CD4-positive, alpha-beta T cell (primary cell): ENCODE measurements at regions not wholly inside any gene's neighbourhood (a gene's known extent, or its start where the extent isn't known, plus 50 kb on each side); places are given as distances from the start of the nearest gene placed in this dataset.

Experiments used
- ATAC-seq: fragments of 200-7000 bp; cut with Tn5 transposase; one replicate; pipeline ENCODE4 v1.10.0; 2022; ENCODE audit warnings: mild to moderate bottlenecking; ENCODE audit not compliant: poor library complexity
- CTCF ChIA-PET: fragments of 350-600 bp; sonication (Branson Sonifier 250); formaldehyde crosslinking; loops from one replicate; lab custom pipeline; 2021; ENCODE audit warnings: antibody characterized with exemption, inconsistent platforms; lab: Charles Lee
- POLR2A ChIA-PET: fragments of 350-600 bp; sonication (Branson Sonifier 250); formaldehyde crosslinking; loops from one replicate; lab custom pipeline; 2021; ENCODE audit warnings: antibody characterized with exemption, inconsistent platforms; lab: Charles Lee
- DNase-seq, 14 experiments: peaks; one replicate each; pipeline ENCODE4 v3.0.0-alpha.2; 2013 to 2020; ENCODE audit warnings: mixed read lengths in 2 of 14
- H3K27ac ChIP-seq, 2 donors: one replicate each; pipeline versions ENCODE4 v1.5.1 to v1.7.0; 2013; ENCODE audit warnings: low read length in 2 of 2, low read depth in 1 of 2, mild to moderate bottlenecking in 1 of 2
- H3K27me3 ChIP-seq, 2 experiments: 1 replicate in 1 of 2; 2 replicates in 1 of 2; pipeline versions ENCODE4 v1.6.1 to v1.7.0; 2013; ENCODE audit warnings: low read length in 2 of 2, control low read depth in 1 of 2, mild to moderate bottlenecking in 1 of 2, moderate library complexity in 1 of 2; ENCODE audit not compliant: insufficient read depth in 2 of 2, control insufficient read depth in 1 of 2
- H3K36me3 ChIP-seq: one replicate; pipeline ENCODE4 v1.6.1; 2013; ENCODE audit warnings: low read length, control low read depth; ENCODE audit not compliant: insufficient read depth
- H3K4me1 ChIP-seq: one replicate; pipeline ENCODE4 v1.6.1; 2013; ENCODE audit warnings: low read length, control low read depth; ENCODE audit not compliant: insufficient read depth
- H3K4me3 ChIP-seq: one replicate; pipeline ENCODE4 v1.5.1; 2013; ENCODE audit warnings: mild to moderate bottlenecking, low read length, moderate library complexity
- H3K9me3 ChIP-seq, 2 experiments: 1 replicate in 1 of 2; 2 replicates in 1 of 2; pipeline versions ENCODE4 v1.6.1 to v1.7.0; 2013; ENCODE audit warnings: low read length in 2 of 2, mild to moderate bottlenecking in 2 of 2, control low read depth in 1 of 2, moderate library complexity in 1 of 2; ENCODE audit not compliant: control insufficient read depth in 1 of 2, insufficient read depth in 1 of 2
- H3K27ac Mint-ChIP-seq: one replicate; pipeline ENCODE4 v1.8.0; 2020; ENCODE audit warnings: mixed read lengths
- H3K27me3 Mint-ChIP-seq: one replicate; pipeline ENCODE4 v1.8.0; 2021; ENCODE audit warnings: mixed read lengths
- H3K36me3 Mint-ChIP-seq: one replicate; pipeline ENCODE4 v1.8.0; 2021; ENCODE audit warnings: low read depth, mixed read lengths
- H3K4me1 Mint-ChIP-seq: one replicate; pipeline ENCODE4 v1.8.0; 2021; ENCODE audit warnings: low read depth, mixed read lengths
- H3K4me3 Mint-ChIP-seq: one replicate; pipeline ENCODE4 v1.8.0; 2020; ENCODE audit warnings: mild to moderate bottlenecking, mixed read lengths
- H3K9me3 Mint-ChIP-seq: one replicate; pipeline ENCODE4 v1.8.0; 2020; ENCODE audit warnings: mixed read lengths
- CTCF ChIP-seq: fragments of 200-600 bp; IDR thresholded peaks from one replicate; pipeline ENCODE4 v1.8.0; 2022; ENCODE audit warnings: antibody characterized with exemption, mild to moderate bottlenecking
- intact Hi-C, 2 experiments: fragments of 100-400 bp; cut with DNase I in 1 of 2; cut with micrococcal nuclease in 1 of 2; formaldehyde crosslinking; loops; one replicate each; pipeline versions ENCODE4 v1.15.1 to v1.9.0; 2023 to 2025; cut with DNase I, micrococcal nuclease

GRCh38 chr6:102895683-102896082, 1502.2 kb downstream of the GRIK2 start:
- no peak overlapping the region for H3K27ac Mint-ChIP-seq
- TF ChIP-seq CTCF = no peak
- no peak overlapping the region for H3K4me3 ChIP-seq
- ATAC-seq (no peak), DNase-seq (no peak)
- H3K36me3 Mint-ChIP-seq = no peaks in the 10 kb centered on the region
- no peaks in the 10 kb centered on the region for H3K27me3 Mint-ChIP-seq
- H3K4me1 Mint-ChIP-seq = no peaks in the 10 kb centered on the region
- intact Hi-C loops = no loop called here
- ChIA-PET CTCF (no interaction called here), POLR2A (no interaction called here)
- peaks cover 4% of the 10 kb centered on the region for H3K9me3 Mint-ChIP-seq
- peaks cover 0 to 7% of the 10 kb centered on the region in 2 experiments for H3K9me3 ChIP-seq
- H3K27me3 ChIP-seq = no peaks in the 10 kb centered on the region
- H3K4me1 ChIP-seq = no peaks in the 10 kb centered on the region
- H3K4me3 Mint-ChIP-seq = no peak overlapping the region
- no peak overlapping the region for H3K27ac ChIP-seq
- H3K36me3 ChIP-seq = no peaks in the 10 kb centered on the region

GRCh38 chr6:102885165-102885564, 1491.7 kb downstream of the GRIK2 start:
- H3K4me3 ChIP-seq = no peak overlapping the region
- no peaks in the 10 kb centered on the region for H3K36me3 Mint-ChIP-seq
- ATAC-seq (no peak), DNase-seq (no peak)
- H3K27ac Mint-ChIP-seq = no peak overlapping the region
- intact Hi-C loops = no loop called here
- no peaks in the 10 kb centered on the region for H3K27me3 ChIP-seq
- ChIA-PET POLR2A (no interaction called here), CTCF (no interaction called here)
- H3K4me1 Mint-ChIP-seq = no peaks in the 10 kb centered on the region
- H3K36me3 ChIP-seq = no peaks in the 10 kb centered on the region
- no peak for TF ChIP-seq CTCF
- H3K27ac ChIP-seq = no peak overlapping the region
- H3K4me3 Mint-ChIP-seq = no peak overlapping the region
- H3K9me3 ChIP-seq = peaks cover 0 to 8% of the 10 kb centered on the region in 2 experiments
- peaks cover 5% of the 10 kb centered on the region for H3K9me3 Mint-ChIP-seq
- H3K4me1 ChIP-seq = no peaks in the 10 kb centered on the region
- H3K27me3 Mint-ChIP-seq = no peaks in the 10 kb centered on the region

GRCh38 chr6:102853249-102853955, 1459.9 kb downstream of the GRIK2 start:
- Mint-ChIP-seq H3K9me3 (no peaks in the 10 kb centered on the region), H3K36me3 (no peaks in the 10 kb centered on the region), H3K4me1 (no peaks in the 10 kb centered on the region), H3K4me3 (no peak overlapping the region), H3K27me3 (no peaks in the 10 kb centered on the region), H3K27ac (no peak overlapping the region)
- no peak for TF ChIP-seq CTCF
- Histone ChIP-seq H3K9me3 (no peaks in the 10 kb centered on the region), H3K36me3 (no peaks in the 10 kb centered on the region), H3K27me3 (no peaks in the 10 kb centered on the region), H3K27ac (no peak overlapping the region), H3K4me3 (no peak overlapping the region), H3K4me1 (no peaks in the 10 kb centered on the region)
- POLR2A ChIA-PET = no interaction called here
- CTCF ChIA-PET = no interaction called here
- ATAC-seq = no peak
- intact Hi-C loops = no loop called here
- no peak for DNase-seq
